A549 (cell line): ENCODE measurements at regions not wholly inside any gene's neighbourhood (a gene's known extent, or its start where the extent isn't known, plus 50 kb on each side); places are given as distances from the start of the nearest gene placed in this dataset.

ENCODE experiments used
- ATAC-seq, 2 experiments: fragments of 200-7000 bp in 1 of 2; fragments of >200 bp in 1 of 2; cut with Nextera tagmentation in 1 of 2; cut with Tn5 transposase in 1 of 2; 3 replicates each; pipeline versions ENCODE4 v1.8.0 to v1.9.1; 2018 to 2020; ENCODE audit warnings: mild to moderate bottlenecking in 1 of 2, moderate library complexity in 1 of 2
- CTCF ChIA-PET: fragments of 300-600 bp; sonication (Branson Sonifier 250); formaldehyde crosslinking; extraction: SDS; loops from one replicate; lab custom pipeline; 2021; ENCODE audit warnings: antibody characterized with exemption, inconsistent platforms; lab: Yijun Ruan, JAX
- POLR2A ChIA-PET: fragments of 350-600 bp; formaldehyde crosslinking; extraction: SDS; loops from one replicate; lab custom pipeline; 2021; ENCODE audit warnings: antibody characterized with exemption, inconsistent platforms; lab: Yijun Ruan, JAX
- DNase-seq, 2 experiments: peaks; one replicate each; pipeline versions ENCODE4 v3.0.0 to v3.0.0-alpha.2; 2011 to 2016; ENCODE audit warnings: low read depth in 1 of 2, low spot score in 1 of 2
- FAIRE-seq: peaks from 2 replicates; lab custom pipeline; 2011; peaks lifted over from hg19 to GRCh38; lab: Jason Lieb, UNC
- H3K27ac ChIP-seq, 2 experiments: fragments of >200 bp; sonication (Bioruptor Twin); formaldehyde crosslinking; 3 replicates each; pipeline ENCODE4 v1.5.1; 2016 to 2017
- H3K4me1 ChIP-seq: fragments of >200 bp; sonication (Bioruptor Twin); formaldehyde crosslinking; 3 replicates; pipeline ENCODE4 v1.6.1; 2016
- H3K4me2 ChIP-seq: fragments of >200 bp; sonication (Bioruptor Twin); formaldehyde crosslinking; 3 replicates; pipeline ENCODE4 v1.6.1; 2016
- H3K4me3 ChIP-seq: fragments of >200 bp; sonication (Bioruptor Twin); formaldehyde crosslinking; 3 replicates; pipeline ENCODE4 v1.5.1; 2016
- H3K9me3 ChIP-seq: fragments of >200 bp; sonication (Bioruptor Twin); formaldehyde crosslinking; 3 replicates; pipeline ENCODE4 v1.6.1; 2016
- ATOH8 ChIP-seq: fragments of 250-450 bp; sonication (Bioruptor Pico); IDR thresholded peaks from 2 replicates; pipeline ENCODE4 v1.5.0; 2020; ENCODE audit warnings: low read depth, mild to moderate bottlenecking, moderate library complexity
- BHLHE40 ChIP-seq: IDR thresholded peaks from 2 replicates; pipeline ENCODE4 v1.6.1; 2012; ENCODE audit warnings: low read depth, low read length, inconsistent platforms
- CBX8 ChIP-seq: fragments of 200-600 bp; sonication (generic); IDR thresholded peaks from 2 replicates; pipeline ENCODE4 v1.6.1; 2016
- CTCF ChIP-seq: fragments of >200 bp; sonication (Bioruptor Twin); formaldehyde crosslinking; IDR thresholded peaks from 3 replicates; pipeline ENCODE4 v1.5.1; 2016
- E2F6 ChIP-seq: IDR thresholded peaks from 2 replicates; pipeline ENCODE4 v1.6.1; 2012; ENCODE audit warnings: low read depth, borderline replicate concordance
- ESRRA ChIP-seq: fragments of 150-350 bp; IDR thresholded peaks from 2 replicates; pipeline ENCODE4 v1.6.1; 2014; ENCODE audit warnings: mild to moderate bottlenecking, low read length, borderline replicate concordance
- FOXS1 ChIP-seq: fragments of 250-450 bp; sonication (Bioruptor Pico); IDR thresholded peaks from 2 replicates; pipeline ENCODE4 v1.5.0; 2020; ENCODE audit warnings: mild to moderate bottlenecking, moderate library complexity
- HDAC2 ChIP-seq: fragments of 200-600 bp; sonication (generic); IDR thresholded peaks from 2 replicates; pipeline ENCODE4 v1.6.1; 2016
- HOXB13 ChIP-seq: fragments of 250-450 bp; sonication (Bioruptor Pico); IDR thresholded peaks from 2 replicates; pipeline ENCODE4 v1.5.0; 2020; ENCODE audit warnings: low read depth, mild to moderate bottlenecking, moderate library complexity
- KDM1A ChIP-seq: fragments of 200-600 bp; sonication (generic); IDR thresholded peaks from 2 replicates; pipeline ENCODE4 v1.6.1; 2016; ENCODE audit warnings: low read depth, mild to moderate bottlenecking
- MAX ChIP-seq: IDR thresholded peaks from 2 replicates; pipeline ENCODE4 v1.6.1; 2012
- MAZ ChIP-seq: fragments of 150-350 bp; IDR thresholded peaks from 2 replicates; pipeline ENCODE4 v1.6.1; 2014; ENCODE audit warnings: antibody characterized with exemption, low read depth, low read length, borderline replicate concordance
- NR3C1 ChIP-seq: fragments of >200 bp; sonication (Bioruptor Twin); formaldehyde crosslinking; IDR thresholded peaks from 3 replicates; pipeline ENCODE4 v1.6.1; 2017
- PHF8 ChIP-seq: fragments of 200-600 bp; sonication (generic); IDR thresholded peaks from 2 replicates; pipeline ENCODE4 v1.6.1; 2016; ENCODE audit warnings: low read depth, mild to moderate bottlenecking, antibody characterized with exemption, moderate library complexity, borderline replicate concordance
- RAD21 ChIP-seq, 2 experiments: fragments of >200 bp in 1 of 2; sonication (Bioruptor Twin) in 1 of 2; formaldehyde crosslinking in 1 of 2; IDR thresholded peaks in 1 of 2; conservative IDR thresholded peaks in 1 of 2; 2 replicates in 1 of 2; 3 replicates in 1 of 2; pipeline ENCODE4 v1.6.1; 2012 to 2018; ENCODE audit warnings: inconsistent platforms in 1 of 2
- RARB ChIP-seq: fragments of 250-450 bp; sonication (Bioruptor Pico); IDR thresholded peaks from 2 replicates; pipeline ENCODE4 v1.8.0; 2021; ENCODE audit warnings: mild to moderate bottlenecking, moderate library complexity
- ZSCAN20 ChIP-seq: fragments of 250-450 bp; sonication (Bioruptor Pico); IDR thresholded peaks from 2 replicates; pipeline ENCODE4 v1.8.0; 2022; ENCODE audit warnings: mild to moderate bottlenecking, moderate library complexity
- WGBS: methylation state at CpG from one replicate; pipeline ENCODE4 v1.1.6; 2017; ENCODE audit errors: missing lambda C conversion rate; 5-methylcytosine and 5-hydroxymethylcytosine counted together

- no peak for FAIRE-seq
- POLR2A ChIA-PET: no interaction called here
Observed at GRCh38 chr1:88284666-88285366, 399.3 kb upstream of the PKN2 start.

GRCh38 chr1:88286716-88287115, 397.4 kb upstream of the PKN2 start:
- DNase-seq: no peak
- ATAC-seq: no peak
- POLR2A ChIA-PET: no interaction called here
- Histone ChIP-seq H3K27ac (no peak overlapping the region), H3K4me3 (no peak overlapping the region)
- TF ChIP-seq MAX: no peak
- no peak for TF ChIP-seq ZSCAN20
- TF ChIP-seq HOXB13 (CRISPR knock-in tag): no peak
- no peak for TF ChIP-seq E2F6
- no peak for TF ChIP-seq ESRRA
- no peak for TF ChIP-seq RAD21 (conservative IDR thresholded peaks at IDR 0.05 in 1 of 2, IDR thresholded peaks at IDR 0.05 in 1 of 2)
- no peak for TF ChIP-seq CTCF
- no peak for TF ChIP-seq CBX8
- TF ChIP-seq FOXS1: no peak
- TF ChIP-seq PHF8: no peak
- TF ChIP-seq NR3C1: no peak
- no peak for TF ChIP-seq RARB (CRISPR knock-in tag)
- TF ChIP-seq ATOH8: no peak
- no peak for TF ChIP-seq MAZ
- TF ChIP-seq, all 56 proteins: peak for 0
- WGBS: 14% methylated on average over 1 of the region's 1 CpG
- H3K9me3 ChIP-seq: no peaks in the 10 kb centered on the region
- no peaks in the 10 kb centered on the region for H3K4me1 ChIP-seq
- no peak overlapping the region for H3K4me2 ChIP-seq
- no peak for FAIRE-seq
- CTCF ChIA-PET: no interaction called here

More at GRCh38 chr1:88284666-88285366, 399.3 kb upstream of the PKN2 start:
- CTCF ChIA-PET: interaction anchor here (0.5 to 0.6 kb wide), 2 partner anchors 12 to 784 kb away, joined by 3 read pairs; no protein-coding TSS in a partner anchor
- H3K4me3 ChIP-seq: no peak overlapping the region
- TF ChIP-seq BHLHE40 (no peak), KDM1A (no peak), HDAC2 (no peak)
- TF ChIP-seq, all 56 proteins: peak for 0
- 33% methylated on average over 4 of the region's 4 CpGs for WGBS
- Histone ChIP-seq H3K4me2 (no peak overlapping the region), H3K27ac (no peak overlapping the region), H3K4me1 (no peaks in the 10 kb centered on the region), H3K9me3 (no peaks in the 10 kb centered on the region)
- ATAC-seq: no peak
- DNase-seq: no peak

- DNase-seq (no peak), FAIRE-seq (no peak), ATAC-seq (no peak)
- CTCF ChIA-PET: no interaction called here
- Histone ChIP-seq H3K27ac (no peak overlapping the region), H3K9me3 (no peaks in the 10 kb centered on the region), H3K4me1 (no peaks in the 10 kb centered on the region), H3K4me3 (no peak overlapping the region)
- no peak for TF ChIP-seq BHLHE40
- TF ChIP-seq, all 56 proteins: peak for 0
- no peak overlapping the region for H3K4me2 ChIP-seq
- WGBS: 27% methylated on average over 2 of the region's 2 CpGs
- POLR2A ChIA-PET: interaction anchor here (0.6 kb wide), 1 partner anchor 959 kb away, joined by 3 read pairs; no protein-coding TSS in a partner anchor
Observed at GRCh38 chr1:88288571-88288970, 395.5 kb upstream of the PKN2 start.
